HEK293 (cell line): ENCODE measurements at regions not wholly inside any gene's neighbourhood (a gene's known extent, or its start where the extent isn't known, plus 50 kb on each side); places are given as distances from the start of the nearest gene placed in this dataset.

ENCODE experiments used
- CTCF ChIA-PET: fragments of 350-600 bp; formaldehyde crosslinking; extraction: SDS; loops from one replicate; lab custom pipeline; 2021; ENCODE audit warnings: antibody characterized with exemption; lab: Yijun Ruan, JAX
- POLR2A ChIA-PET: fragments of 300-600 bp; formaldehyde crosslinking; extraction: SDS; loops from one replicate; lab custom pipeline; 2020; ENCODE audit warnings: antibody characterized with exemption, inconsistent platforms; lab: Yijun Ruan, JAX
- H3K27ac ChIP-seq: fragments of 200-500 bp; sonication (Bioruptor generic); 2 replicates; pipeline ENCODE4 v1.5.1; 2014; ENCODE audit warnings: low read depth, low read length, control low read depth, inconsistent platforms; ENCODE audit errors: extremely low read depth
- H3K36me3 ChIP-seq, 2 experiments: fragments of 200-500 bp in 1 of 2; sonication (Bioruptor generic) in 1 of 2; 1 replicate in 1 of 2; 2 replicates in 1 of 2; pipeline ENCODE4 v1.5.1; 2014 to 2017; ENCODE audit warnings: inconsistent platforms in 2 of 2, low read length in 2 of 2; ENCODE audit not compliant: control insufficient read depth in 2 of 2, insufficient read depth in 1 of 2
- H3K4me1 ChIP-seq: fragments of 200-500 bp; sonication (Bioruptor generic); 2 replicates; pipeline ENCODE4 v1.5.1; 2014; ENCODE audit warnings: mild to moderate bottlenecking, low read length, inconsistent platforms; ENCODE audit not compliant: control insufficient read depth, insufficient read depth
- H3K4me3 ChIP-seq: 2 replicates; pipeline ENCODE4 v1.5.1; 2011; ENCODE audit warnings: low read depth, mild to moderate bottlenecking, control low read depth, low read length, moderate library complexity
- H3K9me3 ChIP-seq: fragments of 200-500 bp; sonication (Bioruptor generic); 2 replicates; pipeline ENCODE4 v1.5.1; 2014; ENCODE audit warnings: low read depth, low read length, inconsistent platforms; ENCODE audit not compliant: control insufficient read depth, insufficient read depth
- MZF1 ChIP-seq: fragments of 450-650 bp; formaldehyde crosslinking; IDR thresholded peaks from 2 replicates; pipeline ENCODE4 v1.5.1; 2017; ENCODE audit warnings: missing biosample characterization, missing genetic modification characterization, borderline replicate concordance
- RBAK ChIP-seq: fragments of 450-650 bp; formaldehyde crosslinking; IDR thresholded peaks from 2 replicates; pipeline ENCODE4 v1.5.1; 2016; ENCODE audit warnings: missing biosample characterization, missing genetic modification characterization
- SETDB1 ChIP-seq: IDR thresholded peaks from one replicate; pipeline ENCODE4 v1.6.1; 2017; ENCODE audit warnings: mild to moderate bottlenecking, low read length, moderate library complexity, mixed read lengths; ENCODE audit not compliant: insufficient read length
- TRIM28 ChIP-seq: IDR thresholded peaks from 2 replicates; pipeline ENCODE4 v1.6.1; 2011; ENCODE audit warnings: low read length, control low read depth, borderline replicate concordance
- ZFP3 ChIP-seq: fragments of 450-650 bp; formaldehyde crosslinking; IDR thresholded peaks from 2 replicates; pipeline ENCODE4 v1.5.1; 2016; ENCODE audit warnings: low read depth, missing biosample characterization, missing genetic modification characterization
- ZNF138 ChIP-seq: fragments of 450-650 bp; formaldehyde crosslinking; IDR thresholded peaks from 2 replicates; pipeline ENCODE4 v1.5.1; 2016; ENCODE audit warnings: missing biosample characterization, missing genetic modification characterization, borderline replicate concordance
- ZNF157 ChIP-seq: fragments of 450-650 bp; formaldehyde crosslinking; IDR thresholded peaks from 2 replicates; pipeline ENCODE4 v1.5.1; 2016; ENCODE audit warnings: missing biosample characterization, missing genetic modification characterization
- ZNF174 ChIP-seq: fragments of 450-650 bp; formaldehyde crosslinking; IDR thresholded peaks from 2 replicates; pipeline ENCODE4 v1.5.0; 2017; ENCODE audit warnings: missing biosample characterization, mild to moderate bottlenecking, missing genetic modification characterization
- ZNF341 ChIP-seq: fragments of 450-650 bp; formaldehyde crosslinking; IDR thresholded peaks from 2 replicates; pipeline ENCODE4; 2016; ENCODE audit warnings: low read depth, missing biosample characterization, missing genetic modification characterization
- ZNF37A ChIP-seq: fragments of 450-650 bp; IDR thresholded peaks from 2 replicates; pipeline ENCODE4 v1.5.1; 2018; ENCODE audit warnings: missing biosample characterization, missing genetic modification characterization
- ZNF48 ChIP-seq: fragments of 450-650 bp; formaldehyde crosslinking; IDR thresholded peaks from 2 replicates; pipeline ENCODE4 v1.5.1; 2016; ENCODE audit warnings: missing biosample characterization, missing genetic modification characterization
- ZNF561 ChIP-seq: fragments of 450-650 bp; IDR thresholded peaks from 2 replicates; pipeline ENCODE4 v1.5.1; 2018; ENCODE audit warnings: missing biosample characterization, missing genetic modification characterization, borderline replicate concordance
- ZNF624 ChIP-seq: fragments of 450-650 bp; formaldehyde crosslinking; IDR thresholded peaks from 2 replicates; pipeline ENCODE4 v1.5.1; 2017; ENCODE audit warnings: missing biosample characterization, missing genetic modification characterization
- TF ChIP-seq, protein P1 (sequence below): fragments of 450-650 bp; formaldehyde crosslinking; IDR thresholded peaks from 2 replicates; pipeline ENCODE4 v1.5.1; 2016; ENCODE audit warnings: missing biosample characterization, missing genetic modification characterization, borderline replicate concordance
- TF ChIP-seq, protein P2 (sequence below): fragments of 450-650 bp; IDR thresholded peaks from 2 replicates; pipeline ENCODE4 v1.5.1; 2018; ENCODE audit warnings: missing biosample characterization, missing genetic modification characterization
- TF ChIP-seq, protein P3 (sequence below): fragments of 450-650 bp; formaldehyde crosslinking; IDR thresholded peaks from 2 replicates; pipeline ENCODE4 v1.5.1; 2016; ENCODE audit warnings: missing biosample characterization, missing genetic modification characterization, low read depth
- TF ChIP-seq, protein P4 (sequence below): fragments of 450-650 bp; formaldehyde crosslinking; IDR thresholded peaks from 2 replicates; pipeline ENCODE4 v1.5.1; 2016; ENCODE audit warnings: missing biosample characterization, missing genetic modification characterization

DNA sequence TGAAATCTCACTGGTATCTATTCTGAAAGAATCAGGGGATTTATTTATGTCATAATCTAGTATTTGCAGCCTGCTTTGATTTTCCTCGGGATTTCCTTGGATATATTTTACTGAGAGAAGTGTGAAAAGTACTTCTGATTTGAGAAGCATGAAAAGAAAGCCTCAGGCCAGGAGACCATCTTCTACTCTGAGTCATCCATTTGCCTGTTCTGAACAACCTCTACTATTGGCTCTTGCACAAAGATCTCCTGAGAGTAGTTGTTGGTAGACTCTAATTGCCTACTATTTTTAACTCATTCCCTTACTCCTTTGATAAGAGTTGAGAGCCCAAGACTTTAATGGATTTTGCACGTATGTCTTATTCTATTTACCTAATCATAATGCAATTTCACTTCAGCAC lies 318.9 kb downstream of the BCHE start:
- Histone ChIP-seq H3K36me3 (no peaks in the 10 kb centered on the region), H3K27ac (no peak overlapping the region), H3K4me3 (no peak overlapping the region), H3K9me3 (no peaks in the 10 kb centered on the region), H3K4me1 (no peaks in the 10 kb centered on the region)
- TF ChIP-seq ZNF341 (no peak), TRIM28 (peak; percentile 24; the same call in 1 of the 2 replicates)
- ChIA-PET CTCF (no interaction called here), POLR2A (no interaction called here)

DNA sequence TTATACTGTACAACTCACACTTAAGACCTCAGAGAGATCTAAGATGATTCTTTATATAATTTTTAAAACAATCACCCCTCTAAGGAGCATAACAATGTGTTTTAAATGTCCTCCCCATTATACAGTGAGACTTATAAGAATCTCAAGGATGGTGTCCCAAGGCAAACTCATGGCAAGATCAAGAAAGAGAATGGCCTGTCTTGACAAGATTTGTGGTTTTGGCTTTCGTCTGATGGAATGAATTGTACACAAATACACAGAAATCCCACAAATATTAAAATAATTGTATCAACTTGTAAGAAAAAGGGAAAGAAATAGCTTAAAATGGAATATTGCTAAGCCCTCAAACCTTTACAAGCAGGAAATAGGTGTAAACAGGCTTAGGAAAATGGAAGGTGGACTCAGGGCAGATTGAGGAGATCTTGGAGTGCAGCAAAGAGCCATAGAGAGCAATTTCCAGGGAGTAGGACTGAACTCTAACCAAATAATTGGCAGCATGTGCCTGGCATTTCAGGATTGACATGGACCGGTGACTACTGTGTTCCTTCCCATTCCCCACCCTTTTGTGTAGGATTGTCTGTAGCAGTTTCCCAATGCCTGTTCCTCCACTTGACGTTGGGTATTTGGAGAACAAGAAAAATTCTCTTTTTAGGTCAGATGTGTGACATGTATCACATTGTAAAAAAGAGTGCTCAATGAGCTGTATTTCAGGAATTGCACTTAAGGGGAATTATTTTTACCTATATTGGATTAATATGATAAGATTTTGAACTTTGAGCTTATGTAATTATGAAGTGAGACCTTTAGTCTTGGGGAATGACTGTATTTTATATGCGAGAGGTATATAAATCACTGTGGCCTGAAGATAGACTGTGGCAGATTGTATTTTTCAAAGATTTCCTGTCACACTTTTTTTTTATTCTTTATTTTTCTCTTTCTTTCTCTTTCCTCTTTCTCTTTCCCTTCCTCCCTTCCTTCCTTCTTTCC lies 317.8 kb upstream of the SLITRK3 start:
- POLR2A ChIA-PET, result no interaction called here
- CTCF ChIA-PET, result no interaction called here

More for the DNA sequence above, 317.8 kb upstream of the SLITRK3 start:
- Histone ChIP-seq H3K36me3 (no peaks in the 10 kb centered on the region), H3K9me3 (no peaks in the 10 kb centered on the region), H3K27ac (no peak overlapping the region), H3K4me3 (no peak overlapping the region), H3K4me1 (no peaks in the 10 kb centered on the region)
- TF ChIP-seq, protein P1, sequence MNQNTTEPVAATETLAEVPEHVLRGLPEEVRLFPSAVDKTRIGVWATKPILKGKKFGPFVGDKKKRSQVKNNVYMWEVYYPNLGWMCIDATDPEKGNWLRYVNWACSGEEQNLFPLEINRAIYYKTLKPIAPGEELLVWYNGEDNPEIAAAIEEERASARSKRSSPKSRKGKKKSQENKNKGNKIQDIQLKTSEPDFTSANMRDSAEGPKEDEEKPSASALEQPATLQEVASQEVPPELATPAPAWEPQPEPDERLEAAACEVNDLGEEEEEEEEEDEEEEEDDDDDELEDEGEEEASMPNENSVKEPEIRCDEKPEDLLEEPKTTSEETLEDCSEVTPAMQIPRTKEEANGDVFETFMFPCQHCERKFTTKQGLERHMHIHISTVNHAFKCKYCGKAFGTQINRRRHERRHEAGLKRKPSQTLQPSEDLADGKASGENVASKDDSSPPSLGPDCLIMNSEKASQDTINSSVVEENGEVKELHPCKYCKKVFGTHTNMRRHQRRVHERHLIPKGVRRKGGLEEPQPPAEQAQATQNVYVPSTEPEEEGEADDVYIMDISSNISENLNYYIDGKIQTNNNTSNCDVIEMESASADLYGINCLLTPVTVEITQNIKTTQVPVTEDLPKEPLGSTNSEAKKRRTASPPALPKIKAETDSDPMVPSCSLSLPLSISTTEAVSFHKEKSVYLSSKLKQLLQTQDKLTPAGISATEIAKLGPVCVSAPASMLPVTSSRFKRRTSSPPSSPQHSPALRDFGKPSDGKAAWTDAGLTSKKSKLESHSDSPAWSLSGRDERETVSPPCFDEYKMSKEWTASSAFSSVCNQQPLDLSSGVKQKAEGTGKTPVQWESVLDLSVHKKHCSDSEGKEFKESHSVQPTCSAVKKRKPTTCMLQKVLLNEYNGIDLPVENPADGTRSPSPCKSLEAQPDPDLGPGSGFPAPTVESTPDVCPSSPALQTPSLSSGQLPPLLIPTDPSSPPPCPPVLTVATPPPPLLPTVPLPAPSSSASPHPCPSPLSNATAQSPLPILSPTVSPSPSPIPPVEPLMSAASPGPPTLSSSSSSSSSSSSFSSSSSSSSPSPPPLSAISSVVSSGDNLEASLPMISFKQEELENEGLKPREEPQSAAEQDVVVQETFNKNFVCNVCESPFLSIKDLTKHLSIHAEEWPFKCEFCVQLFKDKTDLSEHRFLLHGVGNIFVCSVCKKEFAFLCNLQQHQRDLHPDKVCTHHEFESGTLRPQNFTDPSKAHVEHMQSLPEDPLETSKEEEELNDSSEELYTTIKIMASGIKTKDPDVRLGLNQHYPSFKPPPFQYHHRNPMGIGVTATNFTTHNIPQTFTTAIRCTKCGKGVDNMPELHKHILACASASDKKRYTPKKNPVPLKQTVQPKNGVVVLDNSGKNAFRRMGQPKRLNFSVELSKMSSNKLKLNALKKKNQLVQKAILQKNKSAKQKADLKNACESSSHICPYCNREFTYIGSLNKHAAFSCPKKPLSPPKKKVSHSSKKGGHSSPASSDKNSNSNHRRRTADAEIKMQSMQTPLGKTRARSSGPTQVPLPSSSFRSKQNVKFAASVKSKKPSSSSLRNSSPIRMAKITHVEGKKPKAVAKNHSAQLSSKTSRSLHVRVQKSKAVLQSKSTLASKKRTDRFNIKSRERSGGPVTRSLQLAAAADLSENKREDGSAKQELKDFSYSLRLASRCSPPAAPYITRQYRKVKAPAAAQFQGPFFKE (tag by site-specific recombination), result no peak
- no peak for TF ChIP-seq ZFP3 (tag by site-specific recombination)
- TF ChIP-seq RBAK, result no peak
- TF ChIP-seq MZF1 (tag by site-specific recombination), result no peak
- TF ChIP-seq ZNF37A (tag by site-specific recombination), result no peak
- TF ChIP-seq, protein P2, sequence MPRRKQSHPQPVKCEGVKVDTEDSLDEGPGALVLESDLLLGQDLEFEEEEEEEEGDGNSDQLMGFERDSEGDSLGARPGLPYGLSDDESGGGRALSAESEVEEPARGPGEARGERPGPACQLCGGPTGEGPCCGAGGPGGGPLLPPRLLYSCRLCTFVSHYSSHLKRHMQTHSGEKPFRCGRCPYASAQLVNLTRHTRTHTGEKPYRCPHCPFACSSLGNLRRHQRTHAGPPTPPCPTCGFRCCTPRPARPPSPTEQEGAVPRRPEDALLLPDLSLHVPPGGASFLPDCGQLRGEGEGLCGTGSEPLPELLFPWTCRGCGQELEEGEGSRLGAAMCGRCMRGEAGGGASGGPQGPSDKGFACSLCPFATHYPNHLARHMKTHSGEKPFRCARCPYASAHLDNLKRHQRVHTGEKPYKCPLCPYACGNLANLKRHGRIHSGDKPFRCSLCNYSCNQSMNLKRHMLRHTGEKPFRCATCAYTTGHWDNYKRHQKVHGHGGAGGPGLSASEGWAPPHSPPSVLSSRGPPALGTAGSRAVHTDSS, result no peak
- TF ChIP-seq ZNF624 (tag by site-specific recombination), result no peak
- TF ChIP-seq, protein P3, sequence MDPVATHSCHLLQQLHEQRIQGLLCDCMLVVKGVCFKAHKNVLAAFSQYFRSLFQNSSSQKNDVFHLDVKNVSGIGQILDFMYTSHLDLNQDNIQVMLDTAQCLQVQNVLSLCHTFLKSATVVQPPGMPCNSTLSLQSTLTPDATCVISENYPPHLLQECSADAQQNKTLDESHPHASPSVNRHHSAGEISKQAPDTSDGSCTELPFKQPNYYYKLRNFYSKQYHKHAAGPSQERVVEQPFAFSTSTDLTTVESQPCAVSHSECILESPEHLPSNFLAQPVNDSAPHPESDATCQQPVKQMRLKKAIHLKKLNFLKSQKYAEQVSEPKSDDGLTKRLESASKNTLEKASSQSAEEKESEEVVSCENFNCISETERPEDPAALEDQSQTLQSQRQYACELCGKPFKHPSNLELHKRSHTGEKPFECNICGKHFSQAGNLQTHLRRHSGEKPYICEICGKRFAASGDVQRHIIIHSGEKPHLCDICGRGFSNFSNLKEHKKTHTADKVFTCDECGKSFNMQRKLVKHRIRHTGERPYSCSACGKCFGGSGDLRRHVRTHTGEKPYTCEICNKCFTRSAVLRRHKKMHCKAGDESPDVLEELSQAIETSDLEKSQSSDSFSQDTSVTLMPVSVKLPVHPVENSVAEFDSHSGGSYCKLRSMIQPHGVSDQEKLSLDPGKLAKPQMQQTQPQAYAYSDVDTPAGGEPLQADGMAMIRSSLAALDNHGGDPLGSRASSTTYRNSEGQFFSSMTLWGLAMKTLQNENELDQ, result no peak
- no peak for TF ChIP-seq ZNF48
- TF ChIP-seq SETDB1, result no peak
- TF ChIP-seq, protein P4, sequence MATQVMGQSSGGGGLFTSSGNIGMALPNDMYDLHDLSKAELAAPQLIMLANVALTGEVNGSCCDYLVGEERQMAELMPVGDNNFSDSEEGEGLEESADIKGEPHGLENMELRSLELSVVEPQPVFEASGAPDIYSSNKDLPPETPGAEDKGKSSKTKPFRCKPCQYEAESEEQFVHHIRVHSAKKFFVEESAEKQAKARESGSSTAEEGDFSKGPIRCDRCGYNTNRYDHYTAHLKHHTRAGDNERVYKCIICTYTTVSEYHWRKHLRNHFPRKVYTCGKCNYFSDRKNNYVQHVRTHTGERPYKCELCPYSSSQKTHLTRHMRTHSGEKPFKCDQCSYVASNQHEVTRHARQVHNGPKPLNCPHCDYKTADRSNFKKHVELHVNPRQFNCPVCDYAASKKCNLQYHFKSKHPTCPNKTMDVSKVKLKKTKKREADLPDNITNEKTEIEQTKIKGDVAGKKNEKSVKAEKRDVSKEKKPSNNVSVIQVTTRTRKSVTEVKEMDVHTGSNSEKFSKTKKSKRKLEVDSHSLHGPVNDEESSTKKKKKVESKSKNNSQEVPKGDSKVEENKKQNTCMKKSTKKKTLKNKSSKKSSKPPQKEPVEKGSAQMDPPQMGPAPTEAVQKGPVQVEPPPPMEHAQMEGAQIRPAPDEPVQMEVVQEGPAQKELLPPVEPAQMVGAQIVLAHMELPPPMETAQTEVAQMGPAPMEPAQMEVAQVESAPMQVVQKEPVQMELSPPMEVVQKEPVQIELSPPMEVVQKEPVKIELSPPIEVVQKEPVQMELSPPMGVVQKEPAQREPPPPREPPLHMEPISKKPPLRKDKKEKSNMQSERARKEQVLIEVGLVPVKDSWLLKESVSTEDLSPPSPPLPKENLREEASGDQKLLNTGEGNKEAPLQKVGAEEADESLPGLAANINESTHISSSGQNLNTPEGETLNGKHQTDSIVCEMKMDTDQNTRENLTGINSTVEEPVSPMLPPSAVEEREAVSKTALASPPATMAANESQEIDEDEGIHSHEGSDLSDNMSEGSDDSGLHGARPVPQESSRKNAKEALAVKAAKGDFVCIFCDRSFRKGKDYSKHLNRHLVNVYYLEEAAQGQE, result no peak
- TF ChIP-seq ZNF561, result no peak
- TF ChIP-seq ZNF174 (tag by site-specific recombination), result no peak
- no peak for TF ChIP-seq ZNF157 (tag by site-specific recombination)
- no peak for TF ChIP-seq ZNF138 (tag by site-specific recombination)
